ENCODE measurements at regions not wholly inside any gene's neighbourhood (a gene's known extent, or its start where the extent isn't known, plus 50 kb on each side); places are given as distances from the start of the nearest gene placed in this dataset.

DNA sequence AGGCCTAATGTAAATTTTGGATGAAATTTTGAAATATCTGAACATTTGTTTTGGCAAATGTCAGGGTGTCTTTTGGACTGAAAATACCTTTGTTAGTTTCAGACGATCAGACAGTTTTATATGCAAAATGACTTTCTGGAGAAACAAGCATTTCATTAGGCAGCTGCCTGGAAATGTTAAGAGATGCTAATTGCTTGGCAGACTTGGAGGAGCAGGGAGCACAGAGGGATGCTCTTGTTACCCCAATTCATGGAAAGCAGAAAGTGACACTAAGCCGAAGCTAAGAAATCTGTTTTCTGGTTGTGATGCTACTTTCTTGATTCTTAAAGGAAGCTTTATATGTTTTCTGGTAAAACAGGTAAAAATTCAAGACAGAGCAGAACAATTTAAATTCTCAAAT, 204.3 kb upstream of the GBE1 start:
- no peak for DNase-seq

DNA sequence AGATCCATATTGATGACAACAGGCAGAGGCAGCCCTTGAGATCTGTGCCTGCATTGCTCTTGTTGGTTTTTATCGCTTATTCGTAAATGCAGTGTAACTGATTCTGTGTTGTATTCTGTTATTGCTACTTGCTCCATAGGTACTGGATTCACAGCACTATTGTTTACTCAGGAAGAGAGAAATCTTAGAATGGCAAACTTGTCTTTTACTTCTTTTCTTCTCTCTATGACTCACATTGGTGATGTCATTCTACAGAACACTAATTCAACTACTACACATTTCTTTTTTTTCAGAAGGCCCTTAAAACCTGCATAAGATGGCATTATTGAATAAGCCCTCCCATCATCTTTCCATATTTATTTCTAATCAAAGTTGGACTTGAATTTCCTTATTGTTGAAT, 201.0 kb upstream of the GBE1 start:
- DNase-seq, result no peak

DNA sequence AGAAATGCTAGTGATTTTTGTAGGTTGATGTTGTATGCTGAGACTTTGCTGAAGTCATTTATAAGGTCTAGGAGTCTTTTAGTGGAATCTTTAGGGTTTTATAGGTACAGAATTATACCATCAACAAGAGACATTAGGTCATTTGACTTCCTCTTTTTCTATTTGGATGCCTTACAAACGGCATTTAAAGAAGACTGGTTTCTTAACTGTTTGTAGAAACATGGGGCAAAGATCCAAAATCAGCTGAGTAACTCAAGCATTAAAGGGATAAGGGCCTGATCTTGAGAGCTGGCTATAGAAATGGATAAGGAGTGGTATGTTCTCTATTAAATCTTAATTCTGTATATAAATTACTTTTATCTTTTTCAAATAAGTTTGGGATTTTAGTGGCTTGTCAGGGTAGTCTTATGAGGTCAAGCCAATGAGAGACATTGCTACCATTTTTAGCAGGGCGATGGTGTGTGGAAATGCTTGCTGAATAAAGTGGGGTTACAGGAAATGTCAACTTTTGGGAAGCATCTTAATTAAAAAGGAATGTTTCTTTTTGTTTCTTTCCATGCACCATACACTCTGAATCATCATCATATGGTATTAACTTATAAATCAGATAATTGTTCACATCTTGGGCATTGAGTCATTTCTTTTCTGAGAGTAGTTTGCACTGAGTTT, 197.7 kb upstream of the GBE1 start:
- no peak for DNase-seq

DNA sequence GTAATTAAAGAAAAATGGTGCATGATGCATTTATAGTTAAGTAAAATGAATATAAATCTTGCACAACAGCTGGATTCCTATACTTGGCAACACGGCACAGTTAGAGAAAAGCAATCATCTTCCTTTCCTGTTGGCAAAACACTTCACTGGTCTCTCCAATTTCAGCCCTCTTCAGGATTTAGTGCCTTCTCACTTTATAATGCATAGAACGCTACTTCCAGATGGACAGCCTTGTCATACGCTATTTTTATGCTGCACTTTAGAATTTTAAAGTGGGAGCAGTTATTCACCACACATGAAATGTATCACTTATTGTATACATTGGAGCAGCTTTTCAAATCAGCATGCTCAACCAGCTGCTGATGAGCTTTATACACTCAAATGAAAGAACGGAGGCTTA, 194.4 kb upstream of the GBE1 start:
- DNase-seq, result no peak

DNA sequence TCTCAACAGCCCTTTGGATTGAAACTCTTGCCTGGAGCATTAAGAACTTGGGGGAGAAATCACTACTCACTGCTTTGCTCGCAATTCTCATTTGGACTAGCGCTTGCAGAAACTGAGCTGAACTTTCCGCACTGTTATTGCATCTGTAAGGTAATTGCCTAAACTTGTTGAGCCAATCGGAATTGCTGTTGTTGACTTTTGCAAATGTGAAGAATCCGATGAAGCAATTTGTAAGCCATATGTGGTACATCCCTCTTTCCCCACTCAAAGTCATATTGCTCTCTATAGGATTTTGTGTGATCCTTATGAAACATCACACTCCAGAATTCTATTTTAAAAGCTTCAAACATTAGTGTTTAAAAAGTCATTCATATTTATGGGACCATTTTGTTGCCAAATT, 191.7 kb upstream of the GBE1 start:
- no peak for DNase-seq

DNA sequence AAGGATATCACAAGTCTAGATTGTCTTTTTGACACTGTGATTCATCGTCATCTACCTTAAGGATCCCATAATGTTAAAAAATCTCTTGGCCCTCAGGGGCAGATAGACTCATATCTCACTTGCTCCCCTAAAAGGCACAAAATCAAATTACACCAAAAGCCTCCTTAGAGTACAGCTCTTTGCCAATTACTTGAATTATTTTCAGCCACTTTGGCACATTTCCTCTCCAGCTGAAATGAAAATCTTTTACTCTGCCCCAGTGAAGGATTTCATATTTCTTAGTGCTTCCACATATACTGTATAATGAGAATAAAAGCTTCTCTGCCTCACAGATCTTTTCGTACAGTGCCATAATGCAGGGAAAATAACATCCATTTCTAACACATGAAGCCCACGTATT, 190.7 kb upstream of the GBE1 start:
- DNase-seq, result no peak

DNA sequence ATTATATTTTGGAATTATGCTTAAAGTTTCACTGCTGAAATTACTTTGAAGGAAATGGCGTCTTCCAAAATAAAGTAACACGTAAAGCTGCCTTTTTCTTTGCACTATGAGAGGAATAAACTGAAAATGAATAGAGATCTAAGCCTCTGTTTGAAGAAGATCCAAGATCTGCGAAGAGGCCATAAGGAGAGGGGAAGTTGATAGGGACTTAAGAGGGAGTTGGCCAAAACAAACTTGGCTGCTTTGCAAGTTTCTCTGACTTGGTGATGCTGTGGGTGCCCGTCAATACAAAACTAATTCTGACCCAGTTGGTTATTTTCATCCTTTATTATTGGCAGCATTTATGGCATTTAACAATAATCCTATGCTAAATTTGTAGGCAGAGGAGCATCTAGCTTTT, 190.2 kb upstream of the GBE1 start:
- no peak for DNase-seq

DNA sequence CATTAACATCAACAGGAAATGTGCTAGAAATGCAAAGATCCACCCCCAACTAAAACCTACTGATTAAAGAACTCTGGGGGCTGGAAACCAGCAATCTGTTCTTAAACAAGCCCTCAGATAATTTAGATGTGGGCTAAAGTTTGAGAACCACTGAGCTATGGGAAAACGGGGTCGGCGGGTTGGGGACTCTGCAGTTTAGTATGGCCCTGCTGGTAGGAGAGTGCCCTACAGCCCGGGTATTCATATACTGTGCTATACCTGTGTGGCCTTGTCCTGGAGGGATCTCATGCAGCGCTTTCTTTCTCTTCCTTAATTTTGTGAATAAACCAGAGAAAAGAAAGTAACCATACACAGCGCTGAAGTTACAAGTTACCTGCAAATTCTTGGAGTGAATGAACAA, 189.7 kb upstream of the GBE1 start:
- no peak for DNase-seq

DNA sequence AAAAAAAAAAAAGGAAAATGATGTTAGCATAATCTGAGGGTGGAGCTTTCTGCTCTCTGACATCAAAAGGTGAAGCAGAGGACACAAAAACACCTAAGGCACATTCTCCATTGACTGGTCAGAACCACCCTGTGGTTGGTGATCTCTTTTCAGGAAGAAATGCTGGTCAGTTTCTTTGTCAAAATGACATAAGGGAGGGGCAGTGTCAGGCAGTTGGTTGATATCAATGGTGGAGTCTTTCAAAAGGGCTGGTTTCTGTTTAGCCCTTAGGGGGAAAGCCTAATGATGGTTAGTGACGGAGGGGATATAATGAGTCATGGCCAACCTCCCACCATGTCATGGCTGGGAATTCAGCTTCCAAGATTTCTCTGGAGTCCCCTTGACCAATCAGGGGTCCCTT, 185.9 kb upstream of the GBE1 start:
- no peak for DNase-seq

DNA sequence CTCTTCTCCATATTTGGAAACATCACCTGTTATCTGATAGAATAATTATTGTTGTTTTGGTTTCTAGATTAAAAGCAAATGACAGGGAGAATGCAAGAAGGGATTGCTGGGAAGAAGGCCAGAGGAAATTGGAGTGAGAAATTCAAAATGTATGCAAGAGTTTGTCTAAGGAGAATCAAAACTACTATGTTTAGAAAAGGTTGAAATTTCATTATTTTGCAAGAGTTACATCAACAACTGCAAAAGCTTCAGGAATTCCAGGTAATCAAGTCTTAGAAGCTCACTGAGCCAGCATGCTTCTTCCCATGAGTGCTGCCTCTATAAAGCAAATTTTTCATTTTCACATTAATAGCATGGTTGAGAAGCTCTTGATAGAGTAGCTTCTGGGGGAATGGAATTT, 177.2 kb upstream of the GBE1 start:
- no peak for DNase-seq

DNA sequence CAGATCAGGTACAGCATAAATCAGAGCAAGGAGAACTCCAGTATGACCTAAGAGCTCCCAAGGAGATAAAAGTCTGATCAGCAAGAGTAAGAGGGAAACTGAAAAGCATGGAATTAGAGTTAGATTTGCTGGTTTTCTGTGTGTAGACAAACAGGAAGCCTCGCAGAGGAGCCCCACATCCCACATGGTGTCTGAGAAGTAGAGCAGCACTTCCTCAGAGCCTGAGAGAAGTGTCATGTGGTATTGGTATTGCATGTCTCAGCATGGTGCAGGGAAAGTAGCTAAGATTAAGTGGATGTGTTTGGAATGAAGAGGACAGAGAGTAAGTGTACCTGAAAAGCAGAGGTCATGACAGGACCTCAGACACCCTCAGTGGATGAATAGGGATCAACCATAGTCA, 175.4 kb upstream of the GBE1 start:
- DNase-seq, result no peak

DNA sequence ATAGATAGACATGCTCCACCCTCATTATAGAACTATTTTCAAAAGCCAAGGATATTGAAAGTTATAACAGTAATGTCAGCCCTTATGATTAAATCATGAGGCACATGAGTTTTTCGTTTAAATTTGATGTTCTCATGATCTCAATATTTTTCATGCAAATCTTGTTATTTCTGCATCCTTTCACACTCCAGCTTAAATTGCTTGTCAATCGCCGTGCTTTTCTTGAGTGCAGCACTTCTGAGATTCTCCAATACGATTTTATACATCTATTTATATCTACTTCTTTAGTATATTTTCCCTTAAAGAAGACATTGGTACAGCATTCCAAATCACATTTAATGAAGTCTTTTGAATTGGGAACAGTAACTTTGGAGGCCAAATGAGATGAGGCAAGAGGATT, 171.2 kb upstream of the GBE1 start:
- no peak for DNase-seq

DNA sequence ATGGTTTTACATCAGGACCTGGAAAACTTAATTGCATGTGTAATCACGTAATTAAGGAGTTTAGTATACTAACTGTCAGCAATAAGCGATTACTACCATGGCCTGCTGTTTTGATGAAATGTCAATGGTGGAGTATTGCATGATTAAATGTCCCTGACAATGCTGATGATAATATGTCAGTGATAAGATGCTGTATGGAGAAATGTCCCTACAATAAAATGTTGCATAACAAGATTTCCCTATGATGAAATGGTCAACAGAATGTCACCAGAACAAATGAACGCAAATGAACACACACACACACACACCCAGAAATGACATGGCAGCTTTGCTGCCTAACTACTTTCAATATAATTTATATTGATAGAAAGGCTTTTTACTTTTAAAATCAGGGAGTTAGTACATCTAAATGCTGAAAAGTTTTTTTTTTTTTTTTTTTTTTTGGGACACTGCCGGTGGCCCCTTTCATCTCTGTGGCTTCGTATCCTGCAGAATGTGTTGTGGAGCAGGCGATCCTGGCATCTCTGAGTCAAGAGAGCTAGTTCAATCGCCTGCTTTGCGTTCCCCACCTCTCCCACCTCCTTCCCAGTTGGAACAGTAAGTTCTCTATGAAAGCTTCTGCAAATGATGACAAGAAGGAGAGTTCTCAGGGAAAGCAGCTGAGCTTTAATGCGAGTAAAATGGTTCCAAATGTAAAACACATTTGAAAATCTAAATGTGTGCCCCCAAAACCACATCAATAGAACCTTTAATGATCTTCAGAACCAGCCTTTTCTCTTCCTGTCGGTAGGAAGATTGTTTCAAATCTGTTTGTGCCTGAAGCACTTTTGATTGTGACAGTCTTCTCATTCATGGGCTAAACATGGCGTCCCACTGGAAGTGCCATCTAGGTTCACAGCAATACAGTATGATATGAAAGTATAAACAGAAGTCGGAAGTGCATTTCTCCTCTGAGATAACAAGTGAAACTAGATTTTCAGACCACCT, 170.1 kb upstream of the GBE1 start:
- no peak for DNase-seq

DNA sequence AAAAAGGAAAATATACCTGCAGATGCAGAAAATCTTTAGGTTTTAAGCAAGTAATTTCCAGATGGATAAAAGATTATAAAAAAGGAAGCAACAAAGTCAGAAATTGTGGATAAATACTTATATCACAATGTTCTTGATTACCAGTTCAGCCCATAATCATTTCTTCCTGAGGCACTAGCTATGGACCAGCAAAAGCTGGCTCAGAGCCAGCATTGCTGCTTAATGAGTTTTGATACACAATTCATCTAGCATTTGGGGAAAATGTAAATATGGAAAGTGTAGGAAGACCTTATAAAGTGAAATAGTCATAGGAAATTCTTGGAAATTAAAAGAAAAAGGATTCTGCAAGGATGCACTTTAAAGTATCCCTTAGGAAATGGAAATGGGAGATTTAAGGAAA, 168.3 kb upstream of the GBE1 start:
- no peak for DNase-seq

DNA sequence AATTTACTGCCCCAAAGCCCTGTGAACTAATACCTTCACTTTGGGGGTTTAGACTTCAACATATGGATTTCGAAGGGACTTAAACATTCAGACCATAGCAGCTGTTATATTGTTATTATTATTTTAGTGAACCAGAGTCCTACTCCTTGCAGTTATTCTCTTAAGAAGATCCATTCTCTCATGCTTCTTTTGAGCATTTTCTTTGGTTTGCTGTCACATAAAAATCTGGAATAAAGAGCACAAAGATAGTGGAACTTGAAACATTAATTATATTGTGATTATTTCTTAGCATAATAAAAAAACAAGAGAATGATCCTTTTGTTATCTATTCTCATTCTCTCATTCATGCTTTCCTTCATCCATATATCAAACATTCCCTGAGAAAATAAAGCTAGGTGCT, 166.4 kb upstream of the GBE1 start:
- no peak for DNase-seq

DNA sequence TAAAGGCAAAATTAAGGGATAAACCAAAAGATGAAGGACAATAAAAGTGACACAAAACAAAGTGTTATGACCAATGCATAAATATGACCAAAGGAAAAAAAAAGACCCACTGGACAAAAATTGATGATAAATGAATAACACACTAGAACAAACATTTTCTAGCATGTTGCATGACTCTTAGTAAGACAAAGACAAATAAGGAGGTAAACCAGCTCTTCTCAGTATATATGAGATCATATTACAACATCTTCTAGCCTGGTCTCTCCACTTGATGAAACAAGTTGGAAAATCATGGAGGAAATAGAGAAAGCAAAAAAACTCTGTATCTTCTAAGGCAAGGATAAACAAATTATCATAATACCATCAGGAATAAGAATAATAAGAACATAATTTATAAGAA, 163.9 kb upstream of the GBE1 start:
- no peak for DNase-seq

DNA sequence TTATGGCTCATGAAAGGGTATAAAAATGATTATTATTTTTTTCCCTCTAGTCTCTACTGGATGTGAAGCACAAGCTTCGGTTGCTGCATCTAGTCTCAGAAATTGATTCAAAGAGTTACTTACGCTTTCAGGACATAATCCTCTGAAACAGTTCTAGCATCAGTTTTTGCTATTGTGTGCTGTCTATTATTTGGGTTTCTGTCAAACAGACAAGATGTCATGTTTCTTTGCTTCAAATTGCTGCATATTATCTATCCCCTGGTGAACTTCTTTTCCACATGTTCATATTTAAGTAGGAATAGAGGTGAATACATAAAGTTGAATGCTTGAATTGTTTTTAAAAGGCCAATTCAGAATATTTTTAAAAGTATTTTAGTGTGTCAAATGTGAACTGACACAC, 161.6 kb upstream of the GBE1 start:
- no peak for DNase-seq

DNA sequence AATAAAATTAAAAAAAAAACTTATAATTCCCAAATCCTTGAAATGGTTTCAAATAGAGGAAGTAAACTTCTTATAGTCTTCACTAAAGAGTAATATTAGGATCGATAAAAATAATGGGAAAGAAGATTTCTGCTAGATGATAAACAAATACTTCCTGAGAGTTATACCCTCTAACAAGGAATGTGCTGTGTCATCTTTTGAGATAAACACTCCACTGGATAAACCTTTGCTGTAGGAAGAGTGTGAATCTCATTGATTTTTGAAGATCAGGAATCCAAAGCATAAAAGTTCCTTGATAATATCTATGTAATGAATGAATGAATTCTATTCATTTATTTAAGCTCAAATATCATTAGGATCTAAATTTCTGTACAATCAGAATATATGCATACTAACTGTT, 161.0 kb upstream of the GBE1 start:
- no peak for DNase-seq

DNA sequence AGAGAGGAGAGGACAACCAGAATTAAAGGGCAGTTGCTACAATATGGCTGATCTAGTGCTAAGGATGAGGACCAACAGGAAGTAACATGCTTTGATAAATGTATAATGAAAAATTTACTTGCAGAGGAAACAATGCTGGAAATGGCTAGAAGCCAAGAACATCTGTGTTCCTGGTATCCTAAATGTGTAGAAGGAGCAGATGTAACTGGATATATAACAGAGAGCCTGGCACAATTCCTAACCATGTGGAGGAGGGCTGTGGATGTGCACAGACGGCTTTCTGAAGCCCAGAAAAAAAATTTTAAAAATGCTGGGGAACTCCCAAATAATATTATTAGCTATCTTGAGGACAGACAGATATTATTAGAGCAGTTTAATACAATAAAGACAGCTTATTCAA, 159.4 kb upstream of the GBE1 start:
- no peak for DNase-seq

DNA sequence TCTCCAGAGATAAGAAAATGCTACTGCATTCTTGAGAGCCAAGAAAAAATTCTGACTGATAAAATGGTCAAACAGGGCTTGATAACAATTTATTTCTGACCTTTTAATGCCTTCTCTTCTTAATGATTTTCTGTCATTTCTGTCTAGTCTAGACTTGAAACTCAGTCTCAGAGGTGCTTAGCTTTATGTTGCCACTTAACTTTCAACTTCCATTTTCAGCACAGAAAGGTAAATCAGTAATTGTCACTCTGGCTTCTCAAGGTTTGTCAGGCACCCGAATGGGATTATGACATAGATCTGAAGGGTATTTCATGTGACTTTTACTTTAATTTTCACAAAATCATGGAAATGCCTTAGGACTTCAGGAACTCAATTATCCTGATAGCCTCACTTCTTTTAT, 155.4 kb upstream of the GBE1 start:
- no peak for DNase-seq

DNA sequence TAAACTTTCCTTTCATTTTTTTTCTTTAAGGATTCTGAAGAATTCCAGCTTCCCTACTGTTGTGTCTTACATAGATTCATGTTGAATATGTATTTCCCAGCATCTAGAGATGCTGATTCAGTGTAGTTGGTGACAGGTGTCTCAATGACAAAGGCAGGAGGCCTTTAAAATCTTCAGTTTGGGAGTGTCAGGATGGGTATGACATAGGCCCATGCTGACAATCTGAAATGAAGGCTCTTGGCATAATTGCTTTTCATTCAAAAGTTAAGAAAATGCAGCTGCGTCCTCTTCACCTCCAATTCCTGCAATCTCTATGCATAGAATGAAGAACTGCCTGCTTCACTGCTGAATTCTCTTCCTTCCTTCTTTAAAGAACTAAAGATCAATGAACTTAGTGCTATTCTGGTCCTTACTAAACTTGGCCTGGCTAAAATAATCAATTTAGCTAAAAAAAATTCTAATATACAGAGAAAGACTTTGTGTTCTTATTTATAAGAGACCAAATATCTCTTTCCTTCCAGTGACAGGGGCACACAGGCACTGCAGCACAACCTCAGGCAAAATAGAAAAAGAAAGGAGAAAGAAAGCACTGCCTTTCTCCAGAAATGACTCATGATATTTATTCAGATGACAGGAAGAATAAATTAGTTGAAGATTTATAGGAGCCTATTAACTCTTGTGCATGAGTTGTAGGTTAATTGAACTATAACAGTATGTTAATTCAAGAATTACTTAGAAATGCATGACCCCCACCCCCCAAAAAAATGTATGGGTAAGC, 152.6 kb upstream of the GBE1 start:
- DNase-seq, result no peak

DNA sequence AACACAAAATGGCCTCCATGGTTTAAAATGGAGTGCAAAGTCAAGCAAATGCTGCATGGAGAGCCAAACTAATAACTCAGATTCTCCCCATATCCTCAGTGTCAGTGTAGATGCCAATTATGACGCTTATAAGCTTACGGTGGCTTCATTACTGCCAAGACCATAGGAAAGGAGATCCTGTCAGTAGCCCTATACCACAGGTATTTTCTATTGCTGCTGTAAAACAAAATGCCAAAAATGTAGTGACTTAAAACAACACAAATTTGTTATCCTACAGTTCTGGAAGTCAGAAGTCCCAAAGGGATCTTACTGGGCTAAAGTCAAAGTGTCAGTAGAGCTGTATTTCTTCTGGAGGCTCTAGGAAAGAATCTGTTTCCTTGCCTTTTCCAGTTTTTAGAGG, 149.8 kb upstream of the GBE1 start:
- no peak for DNase-seq

DNA sequence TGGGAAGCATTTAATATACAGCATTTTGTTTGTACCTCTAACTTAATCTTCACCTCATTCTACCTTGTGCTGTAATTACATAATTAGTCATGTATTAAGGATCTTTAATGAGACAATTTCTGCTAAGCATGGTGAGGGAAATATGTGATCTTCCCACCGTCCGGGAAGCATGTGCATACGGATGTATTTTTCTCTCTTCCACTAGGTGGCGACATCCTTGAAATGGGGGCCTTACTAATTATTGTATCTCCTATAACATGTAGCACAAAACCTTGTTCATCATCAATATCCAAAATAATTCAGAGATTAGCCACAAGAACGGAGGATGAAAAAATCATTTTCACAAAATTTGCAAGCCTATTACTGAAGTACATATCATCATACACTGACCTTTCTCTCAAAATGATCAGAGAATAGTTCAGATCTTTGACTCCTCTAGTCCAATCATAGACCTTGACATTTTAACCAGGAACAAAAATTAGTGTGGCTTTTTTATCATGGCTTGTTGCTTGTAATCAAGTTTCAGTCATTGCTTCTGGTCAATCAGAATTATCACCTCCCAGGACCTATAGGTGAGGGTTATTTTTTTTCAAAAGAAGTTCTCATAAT, 148.9 kb upstream of the GBE1 start:
- DNase-seq, result peak; percentile 13
